ENCODE measurements at regions not wholly inside any gene's neighbourhood (a gene's known extent, or its start where the extent isn't known, plus 50 kb on each side); places are given as distances from the start of the nearest gene placed in this dataset.

DNA sequence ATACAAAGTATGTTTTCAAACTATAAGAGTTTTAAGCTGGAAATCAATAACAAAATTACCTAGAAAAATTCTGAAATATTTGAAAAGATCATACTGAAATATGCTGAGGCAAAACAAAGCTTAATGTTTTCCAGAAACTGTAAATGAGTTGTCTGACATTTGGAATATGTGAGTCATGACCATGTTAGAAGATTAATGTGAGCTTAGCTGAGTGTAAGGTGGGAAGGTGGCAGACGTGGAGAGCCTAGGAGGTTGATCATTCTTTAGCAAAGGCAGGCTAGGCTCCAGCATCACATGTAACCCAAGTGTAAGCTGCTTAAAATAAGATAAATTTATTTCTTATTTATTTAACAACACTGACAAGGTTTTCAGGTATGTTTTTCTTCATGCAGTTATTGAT lies 2086.1 kb upstream of the PCDH20 start:
- no peak overlapping the region for H3K4me2 ChIP-seq (ENCODE audit: control insufficient read depth, insufficient read depth)
- SMC1A ChIA-PET (ENCODE audit: uncharacterized antibody, unreplicated experiment), result interaction anchor here (0.8 kb wide), 1 partner anchor 13 kb away, joined by 3 read pairs; no protein-coding TSS in a partner anchor
- H3K4me3 ChIP-seq, result no peak overlapping the region
- CTCF ChIA-PET, result interaction anchor here (1.3 kb wide), 1 partner anchor 9 kb away, joined by 3 read pairs; no protein-coding TSS in a partner anchor
- in situ Hi-C loops (cut with MboI), result no loop called here
- H3K27me3 ChIP-seq (replicated peaks in 1 of 2; ENCODE audit: control insufficient read depth in 2 of 2, insufficient read depth in 2 of 2, low read length in 1 of 2), result no peaks in the 10 kb centered on the region
- BruUV-seq (replicated peaks), result no TSS peak
- DNase-seq (ENCODE audit: low read depth, low spot score) (no peak), FAIRE-seq (no peak), ATAC-seq (no peak)
- POLR2A ChIA-PET, result no interaction called here
- intact Hi-C loops (cut with micrococcal nuclease; ENCODE audit: unreplicated experiment), result no loop called here
- no peaks in the 10 kb centered on the region for H3K36me3 ChIP-seq (ENCODE audit: control insufficient read depth in 2 of 2, insufficient read depth in 2 of 2, low read length in 1 of 2)
- H3K4me1 ChIP-seq (ENCODE audit: control insufficient read depth, insufficient read depth, low read length), result no peaks in the 10 kb centered on the region
- no peak overlapping the region for H2AFZ ChIP-seq (ENCODE audit: control insufficient read depth, low read depth, low read length)
- 0% methylated on average over 1 of the region's 1 CpG for WGBS (ENCODE audit: insufficient coverage, insufficient replicate concordance, low lambda C conversion rate, missing lambda C conversion rate)
- H4K20me1 ChIP-seq (ENCODE audit: control insufficient read depth, insufficient read depth), result no peaks in the 10 kb centered on the region
- H3K79me2 ChIP-seq (ENCODE audit: control insufficient read depth, insufficient read depth, low read length), result no peaks in the 10 kb centered on the region
- H3K9ac ChIP-seq (ENCODE audit: control insufficient read depth, insufficient read depth, low read length), result no peak overlapping the region
- H3K27ac ChIP-seq (ENCODE audit: control insufficient read depth, insufficient read depth), result no peak overlapping the region
- H3K9me3 ChIP-seq (replicated peaks; ENCODE audit: control insufficient read depth, insufficient read depth, low read length), result no peaks in the 10 kb centered on the region
- TF ChIP-seq, protein P1, sequence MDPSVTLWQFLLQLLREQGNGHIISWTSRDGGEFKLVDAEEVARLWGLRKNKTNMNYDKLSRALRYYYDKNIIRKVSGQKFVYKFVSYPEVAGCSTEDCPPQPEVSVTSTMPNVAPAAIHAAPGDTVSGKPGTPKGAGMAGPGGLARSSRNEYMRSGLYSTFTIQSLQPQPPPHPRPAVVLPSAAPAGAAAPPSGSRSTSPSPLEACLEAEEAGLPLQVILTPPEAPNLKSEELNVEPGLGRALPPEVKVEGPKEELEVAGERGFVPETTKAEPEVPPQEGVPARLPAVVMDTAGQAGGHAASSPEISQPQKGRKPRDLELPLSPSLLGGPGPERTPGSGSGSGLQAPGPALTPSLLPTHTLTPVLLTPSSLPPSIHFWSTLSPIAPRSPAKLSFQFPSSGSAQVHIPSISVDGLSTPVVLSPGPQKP (IDR thresholded peaks at IDR 0.05; ENCODE audit: low read depth, low read length), result no peak
- no peak for TF ChIP-seq ATF7 (IDR thresholded peaks at IDR 0.05; ENCODE audit: low read depth)
- TF ChIP-seq NFXL1 (IDR thresholded peaks at IDR 0.05; ENCODE audit: borderline replicate concordance), result no peak
- TF ChIP-seq, protein P2, sequence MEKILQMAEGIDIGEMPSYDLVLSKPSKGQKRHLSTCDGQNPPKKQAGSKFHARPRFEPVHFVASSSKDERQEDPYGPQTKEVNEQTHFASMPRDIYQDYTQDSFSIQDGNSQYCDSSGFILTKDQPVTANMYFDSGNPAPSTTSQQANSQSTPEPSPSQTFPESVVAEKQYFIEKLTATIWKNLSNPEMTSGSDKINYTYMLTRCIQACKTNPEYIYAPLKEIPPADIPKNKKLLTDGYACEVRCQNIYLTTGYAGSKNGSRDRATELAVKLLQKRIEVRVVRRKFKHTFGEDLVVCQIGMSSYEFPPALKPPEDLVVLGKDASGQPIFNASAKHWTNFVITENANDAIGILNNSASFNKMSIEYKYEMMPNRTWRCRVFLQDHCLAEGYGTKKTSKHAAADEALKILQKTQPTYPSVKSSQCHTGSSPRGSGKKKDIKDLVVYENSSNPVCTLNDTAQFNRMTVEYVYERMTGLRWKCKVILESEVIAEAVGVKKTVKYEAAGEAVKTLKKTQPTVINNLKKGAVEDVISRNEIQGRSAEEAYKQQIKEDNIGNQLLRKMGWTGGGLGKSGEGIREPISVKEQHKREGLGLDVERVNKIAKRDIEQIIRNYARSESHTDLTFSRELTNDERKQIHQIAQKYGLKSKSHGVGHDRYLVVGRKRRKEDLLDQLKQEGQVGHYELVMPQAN (conservative IDR thresholded peaks at IDR 0.05), result no peak
- no peak for TF ChIP-seq ZNF274 (IDR thresholded peaks at IDR 0.05; ENCODE audit: insufficient read depth, insufficient read length)
- no peak for TF ChIP-seq TARDBP (IDR thresholded peaks at IDR 0.05; ENCODE audit: borderline replicate concordance)
- TF ChIP-seq MXI1 (IDR thresholded peaks at IDR 0.05; ENCODE audit: low read depth, low read length), result no peak
- RAD21 ChIA-PET (ENCODE audit: unreplicated experiment), result no interaction called here
